ENCODE measurements at regions not wholly inside any gene's neighbourhood (a gene's known extent, or its start where the extent isn't known, plus 50 kb on each side); places are given as distances from the start of the nearest gene placed in this dataset.

DNA sequence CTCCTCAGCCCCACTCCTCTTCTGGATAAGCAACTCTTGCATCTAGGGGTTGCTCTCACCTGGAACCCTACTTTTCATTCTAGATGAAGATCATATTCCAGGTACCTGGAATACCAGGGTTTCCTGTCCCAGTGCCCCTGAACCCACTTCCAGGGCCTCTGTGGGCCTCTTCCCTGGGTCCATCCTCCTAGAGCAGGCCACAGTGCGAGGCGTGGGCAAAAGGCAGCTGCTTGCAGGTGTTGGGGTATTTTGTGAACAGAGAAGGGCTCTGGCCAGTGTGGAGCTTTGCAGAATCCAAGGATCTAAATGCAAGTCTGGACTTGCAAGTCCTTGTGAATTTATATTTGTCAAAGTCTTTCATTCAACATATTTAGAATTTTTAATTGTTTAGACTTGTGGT lies 240.4 kb upstream of the POU3F1 start:
- H3K4me3 Mint-ChIP-seq: no peak overlapping the region
- no CpG with 5 or more reads among the region's 2 CpGs for WGBS (ENCODE audit: extremely low coverage, insufficient read length, low lambda C conversion rate)
- H3K27ac Mint-ChIP-seq: peak overlapping the region in 2 of 3 experiments; percentile 64 to 67; a peak in 4 of 7 replicates

More for the DNA sequence above, 240.4 kb upstream of the POU3F1 start:
- no peaks in the 10 kb centered on the region for H3K27me3 ChIP-seq (ENCODE audit: insufficient read depth, low read length)
- H2AFZ ChIP-seq (ENCODE audit: low read length): no peak overlapping the region
- no peak overlapping the region for H2BK5ac ChIP-seq (ENCODE audit: insufficient read length, low read length)
- H2BK15ac ChIP-seq (ENCODE audit: low read depth, low read length): no peak overlapping the region
- no peaks in the 10 kb centered on the region for H4K20me1 ChIP-seq (ENCODE audit: control insufficient read depth, insufficient read depth, insufficient read length)
- no peak for DNase-seq
- H3K4me1 ChIP-seq (ENCODE audit: insufficient read depth, low read length): no peaks in the 10 kb centered on the region
- no peak overlapping the region for H3K18ac ChIP-seq (ENCODE audit: insufficient read length, low read depth, low read length)
- no peak overlapping the region for H3K14ac ChIP-seq (ENCODE audit: insufficient read depth, low read length)
- H3K4me2 ChIP-seq (ENCODE audit: insufficient read depth, insufficient read length, low read length): no peak overlapping the region
- no peak overlapping the region for H3K9ac ChIP-seq (ENCODE audit: extremely low read depth, insufficient read length, low read length)
- no peak overlapping the region for H3K56ac ChIP-seq (ENCODE audit: insufficient read length, low read depth, low read length)
- no peak overlapping the region for H3K23ac ChIP-seq (ENCODE audit: insufficient read length, low read depth, low read length)
- H2BK12ac ChIP-seq (ENCODE audit: insufficient read length, low read depth, low read length): no peak overlapping the region
- no peak overlapping the region for H2BK120ac ChIP-seq (ENCODE audit: low read depth, low read length, poor library complexity, severe bottlenecking)
- no peaks in the 10 kb centered on the region for H3K79me1 ChIP-seq (ENCODE audit: insufficient read depth, low read depth, low read length, poor library complexity, severe bottlenecking)
- no peaks in the 10 kb centered on the region for H3K23me2 ChIP-seq (ENCODE audit: insufficient read length, low read depth, low read length, poor library complexity, severe bottlenecking)
- no peaks in the 10 kb centered on the region for H3K9me3 ChIP-seq (ENCODE audit: control insufficient read depth, low read depth, low read length)
- TF ChIP-seq, protein P1, sequence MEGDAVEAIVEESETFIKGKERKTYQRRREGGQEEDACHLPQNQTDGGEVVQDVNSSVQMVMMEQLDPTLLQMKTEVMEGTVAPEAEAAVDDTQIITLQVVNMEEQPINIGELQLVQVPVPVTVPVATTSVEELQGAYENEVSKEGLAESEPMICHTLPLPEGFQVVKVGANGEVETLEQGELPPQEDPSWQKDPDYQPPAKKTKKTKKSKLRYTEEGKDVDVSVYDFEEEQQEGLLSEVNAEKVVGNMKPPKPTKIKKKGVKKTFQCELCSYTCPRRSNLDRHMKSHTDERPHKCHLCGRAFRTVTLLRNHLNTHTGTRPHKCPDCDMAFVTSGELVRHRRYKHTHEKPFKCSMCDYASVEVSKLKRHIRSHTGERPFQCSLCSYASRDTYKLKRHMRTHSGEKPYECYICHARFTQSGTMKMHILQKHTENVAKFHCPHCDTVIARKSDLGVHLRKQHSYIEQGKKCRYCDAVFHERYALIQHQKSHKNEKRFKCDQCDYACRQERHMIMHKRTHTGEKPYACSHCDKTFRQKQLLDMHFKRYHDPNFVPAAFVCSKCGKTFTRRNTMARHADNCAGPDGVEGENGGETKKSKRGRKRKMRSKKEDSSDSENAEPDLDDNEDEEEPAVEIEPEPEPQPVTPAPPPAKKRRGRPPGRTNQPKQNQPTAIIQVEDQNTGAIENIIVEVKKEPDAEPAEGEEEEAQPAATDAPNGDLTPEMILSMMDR (conservative IDR thresholded peaks at IDR 0.05): no peak
- H2AK5ac ChIP-seq (ENCODE audit: insufficient read length, low read length): no peak overlapping the region
- H3K79me2 ChIP-seq (ENCODE audit: insufficient read depth, low read length): no peaks in the 10 kb centered on the region
- no peak overlapping the region for H4K91ac ChIP-seq (ENCODE audit: insufficient read length, low read depth, low read length)
- Mint-ChIP-seq H3K4me1 (peaks cover 53 to 61% of the 10 kb centered on the region in 2 experiments), H3K36me3 (ENCODE audit: insufficient read depth in 1 of 3, low read depth in 3 of 3) (peaks cover 0 to 6% (median 0%) of the 10 kb centered on the region in 3 experiments; a peak in 3 of 7 replicates), H3K9me3 (no peaks in the 10 kb centered on the region), H3K27me3 (ENCODE audit: low read depth) (peaks cover 9% of the 10 kb centered on the region)
- no peak overlapping the region for H4K5ac ChIP-seq (ENCODE audit: insufficient read length, low read depth, low read length)
- no peak overlapping the region for H3K27ac ChIP-seq (ENCODE audit: insufficient read length, low read depth, low read length)
- H2BK20ac ChIP-seq (ENCODE audit: low read depth, low read length, poor library complexity, severe bottlenecking): no peak overlapping the region
- no peak overlapping the region for H4K8ac ChIP-seq (replicated peaks; ENCODE audit: insufficient read length, low read depth, low read length)
- no peak overlapping the region for H3K4ac ChIP-seq (ENCODE audit: low read depth, low read length)
- H3T11ph ChIP-seq (ENCODE audit: low read length): no peak overlapping the region

Measured in H9 (cell line).